B cell (primary cell): ENCODE measurements at regions not wholly inside any gene's neighbourhood (a gene's known extent, or its start where the extent isn't known, plus 50 kb on each side); places are given as distances from the start of the nearest gene placed in this dataset.
A peak's percentile ranks its signal among the peaks of the same experiment; 100 is the strongest.

Experiments used
- ATAC-seq: fragments of 200-7000 bp; cut with Tn5 transposase; one replicate; pipeline ENCODE4 v1.10.0; 2021; ENCODE audit warnings: low read depth, mild to moderate bottlenecking, moderate number of reproducible peaks, moderate library complexity
- CTCF ChIA-PET: fragments of 350-600 bp; sonication (Branson Sonifier 250); formaldehyde crosslinking; loops from one replicate; lab custom pipeline; 2021; ENCODE audit warnings: antibody characterized with exemption, inconsistent platforms; lab: Charles Lee
- POLR2A ChIA-PET: fragments of 350-600 bp; sonication (Branson Sonifier 250); formaldehyde crosslinking; loops from one replicate; lab custom pipeline; 2021; ENCODE audit warnings: antibody characterized with exemption; lab: Charles Lee
- DNase-seq: peaks from one replicate; pipeline ENCODE4 v3.0.0; 2013
- H2AFZ ChIP-seq: 2 replicates; pipeline ENCODE4 v1.6.1; 2012; ENCODE audit warnings: mild to moderate bottlenecking, low read depth, low read length; ENCODE audit not compliant: insufficient read depth, poor library complexity, severe bottlenecking
- H3K27ac ChIP-seq, 2 donors: 1 replicate in 1 of 2; 2 replicates in 1 of 2; pipeline ENCODE4 v1.5.1; 2012 to 2013; ENCODE audit warnings: low read length in 2 of 2, mild to moderate bottlenecking in 2 of 2, moderate library complexity in 1 of 2
- H3K27me3 ChIP-seq, 4 experiments: fragments of 200-600 bp in 1 of 4; sonication (generic) in 1 of 4; replicated peaks in 1 of 4; 1 replicate in 2 of 4; 2 replicates in 2 of 4; pipeline versions ENCODE4 v1.6.1 to v1.7.0; 2013 to 2016; ENCODE audit warnings: low read length in 3 of 4, mild to moderate bottlenecking in 2 of 4, mixed read lengths in 1 of 4, moderate library complexity in 1 of 4; ENCODE audit not compliant: insufficient read depth in 4 of 4, control insufficient read depth in 3 of 4; ENCODE audit errors: control extremely low read depth in 1 of 4
- H3K36me3 ChIP-seq, 2 experiments: replicated peaks in 1 of 2; 1 replicate in 1 of 2; 2 replicates in 1 of 2; pipeline versions ENCODE4 v1.6.1 to v1.7.1; 2013; ENCODE audit warnings: low read length in 1 of 2; ENCODE audit not compliant: insufficient read depth in 2 of 2, control insufficient read depth in 1 of 2; ENCODE audit errors: control extremely low read depth in 1 of 2, extremely low read depth in 1 of 2
- H3K4me1 ChIP-seq, 2 donors: fragments of 200-600 bp in 1 of 2; sonication (generic) in 1 of 2; 1 replicate in 1 of 2; 2 replicates in 1 of 2; pipeline versions ENCODE4 v1.5.1 to v1.6.1; 2013 to 2017; ENCODE audit warnings: low read length in 2 of 2; ENCODE audit not compliant: control insufficient read depth in 2 of 2, insufficient read depth in 2 of 2
- H3K4me2 ChIP-seq: replicated peaks from 2 replicates; pipeline ENCODE3; 2012; ENCODE audit warnings: mild to moderate bottlenecking, low read depth, low read length; ENCODE audit not compliant: poor library complexity, severe bottlenecking
- H3K4me3 ChIP-seq, 5 experiments: fragments of 200-600 bp in 1 of 5; sonication (generic) in 1 of 5; 1 replicate in 3 of 5; 2 replicates in 2 of 5; pipeline versions ENCODE4 v1.5.1 to v1.7.0; 2011 to 2016; ENCODE audit warnings: low read length in 4 of 5, mild to moderate bottlenecking in 4 of 5, low read depth in 2 of 5, control low read depth in 1 of 5, moderate library complexity in 1 of 5; ENCODE audit not compliant: insufficient read depth in 1 of 5; ENCODE audit errors: control extremely low read depth in 1 of 5, extremely low read depth in 1 of 5
- H3K79me2 ChIP-seq: fragments of 200-600 bp; sonication (generic); one replicate; pipeline ENCODE4 v1.6.0; 2016; ENCODE audit warnings: low read length; ENCODE audit not compliant: control insufficient read depth, insufficient read depth
- H3K9ac ChIP-seq: fragments of 200-600 bp; sonication (generic); 2 replicates; pipeline ENCODE4 v1.6.1; 2017; ENCODE audit warnings: mild to moderate bottlenecking, low read length, moderate library complexity
- H3K9me3 ChIP-seq, 3 donors: one replicate each; pipeline versions ENCODE4 v1.6.1 to v1.7.1; 2013; ENCODE audit warnings: low read length in 2 of 3; ENCODE audit not compliant: control insufficient read depth in 2 of 3, insufficient read depth in 1 of 3; ENCODE audit errors: control extremely low read depth in 1 of 3
- H4K20me1 ChIP-seq: 2 replicates; pipeline ENCODE4 v1.6.0; 2012; ENCODE audit warnings: mild to moderate bottlenecking, low read length; ENCODE audit not compliant: insufficient read depth, control insufficient read depth, poor library complexity, severe bottlenecking
- H3K27ac Mint-ChIP-seq: one replicate; pipeline ENCODE4 v1.8.0; 2021; ENCODE audit warnings: mixed read lengths
- H3K27me3 Mint-ChIP-seq: one replicate; pipeline ENCODE4 v1.8.0; 2021; ENCODE audit warnings: mixed read lengths
- H3K4me1 Mint-ChIP-seq: one replicate; pipeline ENCODE4 v1.8.0; 2021; ENCODE audit warnings: mixed read lengths
- H3K4me3 Mint-ChIP-seq: one replicate; pipeline ENCODE4 v1.8.0; 2021; ENCODE audit warnings: mixed read lengths
- H3K9me3 Mint-ChIP-seq: one replicate; pipeline ENCODE4 v1.8.0; 2022; ENCODE audit warnings: mixed read lengths; ENCODE audit not compliant: insufficient read depth
- CTCF ChIP-seq: fragments of 200-600 bp; IDR thresholded peaks from one replicate; pipeline ENCODE4 v1.8.0; 2022; ENCODE audit warnings: antibody characterized with exemption, mild to moderate bottlenecking
- EZH2 ChIP-seq: IDR thresholded peaks from 2 replicates; pipeline ENCODE4 v1.6.1; 2012; ENCODE audit warnings: borderline replicate concordance, low read depth, mild to moderate bottlenecking, moderate library complexity, low read length; ENCODE audit not compliant: insufficient read depth, poor library complexity, severe bottlenecking
- WGBS: methylation state at CpG from one replicate; pipeline ENCODE4 v1.1.5; 2013; ENCODE audit warnings: missing lambda C conversion rate; ENCODE audit not compliant: insufficient coverage; 5-methylcytosine and 5-hydroxymethylcytosine counted together
- intact Hi-C: fragments of 100-400 bp; cut with micrococcal nuclease; formaldehyde crosslinking; loops from one replicate; pipeline ENCODE4 v1.10.0; 2022

- Histone ChIP-seq H3K79me2 (no peaks in the 10 kb centered on the region), H2AFZ (peak overlapping the region; percentile 78), H3K27ac (peak overlapping the region; percentile 59 to 82), H4K20me1 (no peaks in the 10 kb centered on the region), H3K4me3 (peak overlapping the region in 2 of 5 experiments; percentile 21 to 34), H3K36me3 (no peaks in the 10 kb centered on the region), H3K4me1 (peaks cover 59 to 64% of the 10 kb centered on the region in 2 donors), H3K4me2 (peak overlapping the region; percentile 58), H3K9ac (peak overlapping the region; percentile 51), H3K9me3 (peaks cover 0 to 1% (median 1%) of the 10 kb centered on the region in 3 donors), H3K27me3 (no peaks in the 10 kb centered on the region)
- POLR2A ChIA-PET: interaction anchor here (0.5 kb wide), 1 partner anchor 169 kb away, joined by 6 read pairs; no protein-coding TSS in a partner anchor
- H3K4me3 Mint-ChIP-seq: peak overlapping the region; percentile 64
- H3K27me3 Mint-ChIP-seq: no peaks in the 10 kb centered on the region
- peaks cover 57% of the 10 kb centered on the region for H3K4me1 Mint-ChIP-seq
- no peak for ATAC-seq
- intact Hi-C loops: loop anchor here (5.0 kb wide), 2 partner anchors 38 to 47 kb away; no protein-coding TSS in a partner anchor
- TF ChIP-seq CTCF (no peak), EZH2 (no peak)
- WGBS: 40% methylated on average over 2 of the region's 6 CpGs
- peak; percentile 19 for DNase-seq
- H3K9me3 Mint-ChIP-seq: no peaks in the 10 kb centered on the region
- peak overlapping the region; percentile 84 for H3K27ac Mint-ChIP-seq
- CTCF ChIA-PET: interaction anchor here (1.1 to 2.1 kb wide), 2 partner anchors 9 to 148 kb away, joined by 3 to 6 read pairs; no protein-coding TSS in a partner anchor
Observed at GRCh38 chr12:93135286-93136239, 206.5 kb upstream of the EEA1 start.
